Activated naive CD8-positive, alpha-beta T cell treated with anti-CD3 and anti-CD28 coated beads for 36 hours (primary cell): ENCODE measurements at regions not wholly inside any gene's neighbourhood (a gene's known extent, or its start where the extent isn't known, plus 50 kb on each side); places are given as distances from the start of the nearest gene placed in this dataset.

Source experiments
- DNase-seq: peaks from one replicate; pipeline ENCODE4 v3.0.0; 2021
- H3K27ac Mint-ChIP-seq: one replicate; pipeline ENCODE4 v1.8.0; 2022; ENCODE audit warnings: mild to moderate bottlenecking, moderate library complexity, mixed read lengths
- H3K27me3 Mint-ChIP-seq: one replicate; pipeline ENCODE4 v1.8.0; 2022; ENCODE audit warnings: mild to moderate bottlenecking, mixed read lengths
- H3K36me3 Mint-ChIP-seq: one replicate; pipeline ENCODE4 v1.8.0; 2021; ENCODE audit warnings: mild to moderate bottlenecking, mixed read lengths
- H3K4me1 Mint-ChIP-seq: one replicate; pipeline ENCODE4 v1.8.0; 2021; ENCODE audit warnings: mixed read lengths
- H3K4me3 Mint-ChIP-seq: one replicate; pipeline ENCODE4 v1.8.0; 2022; ENCODE audit warnings: mild to moderate bottlenecking, moderate library complexity, mixed read lengths
- H3K9me3 Mint-ChIP-seq: one replicate; pipeline ENCODE4 v1.8.0; 2022; ENCODE audit warnings: mixed read lengths

DNA sequence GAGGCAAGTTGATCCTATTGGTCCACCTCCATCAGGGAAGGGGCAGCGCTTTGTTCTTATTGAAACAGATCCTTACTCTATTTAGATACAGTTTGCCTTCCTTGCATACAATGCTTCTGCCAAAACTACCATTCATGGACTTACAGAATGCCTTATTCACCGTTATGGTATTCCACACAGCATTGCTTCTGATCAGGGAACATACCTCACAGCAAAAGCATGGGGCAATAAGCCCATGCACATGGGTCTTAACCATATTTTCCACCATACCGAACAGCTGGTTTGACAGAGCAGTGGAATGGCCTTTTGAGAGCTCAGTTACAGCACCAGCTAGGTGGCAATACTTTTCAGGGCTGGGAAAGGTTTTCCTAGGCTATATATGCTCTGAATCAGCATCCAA is 544.8 kb upstream of the ADGRL4 start:
- no peak for DNase-seq
- H3K27ac Mint-ChIP-seq = no peak overlapping the region
- H3K9me3 Mint-ChIP-seq = no peaks in the 10 kb centered on the region
- H3K36me3 Mint-ChIP-seq = no peaks in the 10 kb centered on the region
- no peaks in the 10 kb centered on the region for H3K4me1 Mint-ChIP-seq
- no peaks in the 10 kb centered on the region for H3K27me3 Mint-ChIP-seq
- no peak overlapping the region for H3K4me3 Mint-ChIP-seq

DNA sequence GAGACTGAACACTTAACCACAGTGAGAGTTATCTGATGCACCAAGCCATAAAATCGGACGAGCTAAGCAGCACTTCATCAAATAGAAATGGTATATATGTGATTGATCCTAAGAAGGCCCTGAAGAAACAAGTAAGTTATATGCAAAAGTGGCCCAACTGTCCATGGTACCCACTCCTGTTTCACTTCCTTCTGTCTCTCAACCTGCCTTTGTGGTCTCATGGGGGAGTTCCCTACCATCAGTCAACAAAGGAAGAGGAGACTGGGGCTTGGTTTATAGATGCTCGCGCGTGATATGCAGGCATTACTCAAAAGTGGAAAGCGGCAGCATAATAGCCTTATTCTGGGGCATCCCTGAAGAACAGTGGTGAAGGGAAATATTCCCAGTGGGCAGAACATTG is 543.9 kb upstream of the ADGRL4 start:
- no peak overlapping the region for H3K27ac Mint-ChIP-seq
- no peaks in the 10 kb centered on the region for H3K4me1 Mint-ChIP-seq
- H3K9me3 Mint-ChIP-seq = no peaks in the 10 kb centered on the region
- DNase-seq = no peak
- no peak overlapping the region for H3K4me3 Mint-ChIP-seq
- no peaks in the 10 kb centered on the region for H3K36me3 Mint-ChIP-seq
- H3K27me3 Mint-ChIP-seq = no peaks in the 10 kb centered on the region

DNA sequence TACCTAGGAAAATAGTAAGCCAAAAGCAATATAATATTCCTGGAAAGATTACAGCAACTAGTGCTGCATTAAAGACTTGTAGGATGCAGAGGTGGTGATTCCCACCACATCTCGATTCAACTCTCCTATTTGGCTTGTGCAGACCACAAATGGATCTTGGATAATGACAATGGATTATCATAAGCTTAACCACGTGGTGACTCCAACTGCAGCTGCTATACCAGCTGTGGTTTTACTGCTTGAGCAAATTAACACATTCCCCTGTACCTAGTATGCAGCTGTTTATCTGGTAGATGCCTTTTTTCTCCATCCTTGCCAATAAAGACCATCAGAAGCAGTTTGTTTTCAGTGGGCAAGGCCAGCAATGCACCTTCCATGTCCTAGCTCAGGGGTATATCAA is 542.7 kb upstream of the ADGRL4 start:
- Mint-ChIP-seq H3K4me3 (no peak overlapping the region), H3K27ac (no peak overlapping the region), H3K27me3 (no peaks in the 10 kb centered on the region), H3K9me3 (no peaks in the 10 kb centered on the region), H3K4me1 (no peaks in the 10 kb centered on the region), H3K36me3 (no peaks in the 10 kb centered on the region)
- DNase-seq = no peak

DNA sequence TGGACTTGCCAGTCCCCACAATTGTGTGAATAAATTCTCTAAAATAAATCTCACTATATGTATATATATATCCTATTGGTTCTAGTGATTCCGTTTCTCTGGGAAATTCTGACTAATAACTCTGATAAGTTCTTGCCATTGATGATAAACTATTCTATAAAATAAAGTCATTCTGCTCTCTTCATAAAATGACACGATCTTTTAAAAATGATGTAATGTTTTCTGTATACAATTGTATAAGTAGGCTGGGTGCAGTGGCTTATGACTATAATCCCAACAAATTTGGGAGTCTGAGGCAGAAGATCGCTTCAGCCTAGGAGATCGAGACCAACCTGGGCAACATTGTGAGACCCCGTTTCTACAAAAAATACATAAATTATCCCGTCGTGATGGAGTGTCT is 541.0 kb upstream of the ADGRL4 start:
- H3K27me3 Mint-ChIP-seq = no peaks in the 10 kb centered on the region
- H3K9me3 Mint-ChIP-seq = no peaks in the 10 kb centered on the region
- no peaks in the 10 kb centered on the region for H3K36me3 Mint-ChIP-seq
- H3K4me1 Mint-ChIP-seq = no peaks in the 10 kb centered on the region
- DNase-seq = no peak
- H3K27ac Mint-ChIP-seq = no peak overlapping the region
- H3K4me3 Mint-ChIP-seq = no peak overlapping the region

DNA sequence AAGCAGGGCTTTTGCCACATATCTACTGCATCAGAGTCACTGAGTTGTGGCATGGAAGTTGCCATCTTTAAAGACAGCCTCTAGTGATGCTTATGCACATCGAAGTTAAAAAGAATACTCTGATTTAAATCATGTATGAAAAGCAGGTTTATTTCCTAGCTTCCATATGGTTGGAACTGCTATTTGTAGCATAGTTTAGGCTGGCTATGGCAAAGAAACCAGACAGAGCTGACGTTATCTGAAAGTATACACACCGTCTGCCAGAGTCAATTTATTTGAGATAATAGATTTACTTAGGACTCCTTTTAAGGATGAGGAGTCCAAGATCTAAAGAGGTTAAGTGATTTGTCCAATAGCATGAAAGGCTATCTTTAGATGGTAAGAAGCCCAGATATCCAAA is 536.9 kb upstream of the ADGRL4 start:
- no peaks in the 10 kb centered on the region for H3K4me1 Mint-ChIP-seq
- no peaks in the 10 kb centered on the region for H3K27me3 Mint-ChIP-seq
- no peak overlapping the region for H3K27ac Mint-ChIP-seq
- no peaks in the 10 kb centered on the region for H3K36me3 Mint-ChIP-seq
- H3K4me3 Mint-ChIP-seq = no peak overlapping the region
- no peaks in the 10 kb centered on the region for H3K9me3 Mint-ChIP-seq
- DNase-seq = no peak

DNA sequence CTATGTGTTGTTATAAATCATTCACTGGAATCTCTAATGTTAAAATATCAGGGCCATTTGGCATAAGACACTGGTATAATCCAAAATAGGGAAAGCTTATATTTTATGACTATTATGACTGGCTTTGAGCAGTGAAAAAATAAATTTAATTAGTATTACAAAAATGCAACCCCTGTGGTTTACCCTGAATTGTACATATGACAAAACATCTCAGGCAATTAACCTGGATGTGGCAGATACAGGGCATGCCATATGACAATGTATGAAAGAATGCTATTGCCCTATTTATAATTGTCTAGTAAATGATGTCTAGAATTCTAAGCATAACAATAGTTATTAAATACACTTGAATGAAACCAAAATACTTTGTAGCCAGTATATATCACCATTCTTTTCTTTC is 532.5 kb upstream of the ADGRL4 start:
- Mint-ChIP-seq H3K4me3 (no peak overlapping the region), H3K36me3 (no peaks in the 10 kb centered on the region), H3K27me3 (no peaks in the 10 kb centered on the region), H3K9me3 (no peaks in the 10 kb centered on the region), H3K4me1 (no peaks in the 10 kb centered on the region), H3K27ac (no peak overlapping the region)
- DNase-seq = no peak

DNA sequence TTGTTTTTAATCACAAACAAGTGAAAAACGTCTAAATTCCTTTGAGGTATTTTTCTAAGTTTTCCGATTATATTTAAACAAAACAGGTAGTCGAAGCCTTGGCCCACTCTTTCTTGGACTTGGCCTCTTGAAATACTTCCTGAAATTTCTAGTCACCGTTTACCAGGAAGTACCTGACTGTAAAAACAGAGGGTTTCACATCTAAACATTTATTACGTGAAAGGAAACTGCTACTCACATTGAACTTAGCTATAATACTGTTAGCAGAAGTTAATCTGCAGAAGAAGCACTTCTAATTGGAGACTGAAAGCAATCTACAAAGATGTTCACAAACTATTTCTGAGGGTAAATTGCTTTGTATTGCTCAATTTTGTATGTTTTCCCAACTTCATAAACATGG is 526.0 kb upstream of the ADGRL4 start:
- Mint-ChIP-seq H3K27ac (no peak overlapping the region), H3K4me1 (no peaks in the 10 kb centered on the region), H3K36me3 (no peaks in the 10 kb centered on the region), H3K4me3 (no peak overlapping the region), H3K27me3 (no peaks in the 10 kb centered on the region), H3K9me3 (no peaks in the 10 kb centered on the region)
- no peak for DNase-seq

DNA sequence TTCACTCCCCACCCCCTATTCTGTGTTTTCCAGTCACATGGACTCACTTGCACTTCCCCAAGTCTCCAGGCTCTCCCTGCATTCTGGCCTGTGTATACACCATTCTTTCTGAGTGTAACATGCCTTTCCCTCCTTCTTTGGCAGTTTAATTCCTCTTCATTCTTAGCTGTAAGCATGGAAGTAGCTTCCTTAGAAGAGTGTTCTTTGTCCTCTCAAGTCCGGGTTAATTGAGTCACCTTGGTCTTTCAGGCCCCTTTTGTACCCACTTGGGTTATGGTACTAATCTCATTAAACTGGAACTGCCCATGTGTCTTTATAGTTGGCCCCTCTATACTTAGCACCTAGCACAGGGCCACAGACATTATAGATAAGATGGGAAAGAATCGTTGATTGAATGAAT is 525.3 kb upstream of the ADGRL4 start:
- H3K27ac Mint-ChIP-seq = no peak overlapping the region
- H3K4me3 Mint-ChIP-seq = no peak overlapping the region
- H3K4me1 Mint-ChIP-seq = no peaks in the 10 kb centered on the region
- no peaks in the 10 kb centered on the region for H3K27me3 Mint-ChIP-seq
- DNase-seq = no peak
- no peaks in the 10 kb centered on the region for H3K9me3 Mint-ChIP-seq
- no peaks in the 10 kb centered on the region for H3K36me3 Mint-ChIP-seq

DNA sequence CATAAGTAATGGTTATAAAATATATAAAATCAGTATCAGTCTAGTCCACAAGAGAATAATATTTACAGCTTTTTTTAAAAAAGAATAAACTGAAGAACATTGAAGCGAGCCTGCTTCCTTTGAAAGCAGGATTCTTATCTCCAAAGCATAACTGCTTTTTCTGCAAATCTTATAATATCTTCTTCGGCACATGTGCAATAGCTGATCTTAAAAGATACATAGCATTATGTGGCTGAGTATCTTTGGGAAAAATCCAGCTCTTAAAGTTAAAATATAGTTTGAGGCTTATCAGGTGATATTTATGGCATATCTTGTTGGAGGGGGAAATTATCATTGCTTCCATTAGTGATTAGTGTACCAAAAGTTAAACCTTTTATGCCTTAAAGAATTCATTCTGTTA is 523.9 kb upstream of the ADGRL4 start:
- no peak for DNase-seq
- H3K4me1 Mint-ChIP-seq = no peaks in the 10 kb centered on the region
- no peak overlapping the region for H3K4me3 Mint-ChIP-seq
- H3K36me3 Mint-ChIP-seq = no peaks in the 10 kb centered on the region
- no peak overlapping the region for H3K27ac Mint-ChIP-seq
- H3K27me3 Mint-ChIP-seq = no peaks in the 10 kb centered on the region
- no peaks in the 10 kb centered on the region for H3K9me3 Mint-ChIP-seq

DNA sequence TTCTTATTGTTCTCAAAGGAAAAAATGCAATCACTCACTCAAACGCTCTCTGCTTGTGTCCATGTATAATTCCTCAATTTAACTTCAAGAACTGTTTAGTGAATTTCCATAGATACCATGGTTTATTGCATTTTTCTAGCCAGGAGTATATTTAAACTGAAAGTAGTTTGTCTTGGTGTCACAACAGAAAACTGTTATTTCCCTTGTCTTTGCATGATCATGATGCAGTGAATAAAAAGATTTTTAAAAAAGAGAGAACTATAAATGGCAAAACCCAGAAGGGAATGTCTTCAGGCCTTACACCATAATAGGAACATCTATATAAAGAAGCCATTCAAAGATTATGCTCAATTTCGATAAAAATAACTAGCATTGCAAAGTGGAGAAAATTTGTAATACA is 523.5 kb upstream of the ADGRL4 start:
- no peak for DNase-seq
- Mint-ChIP-seq H3K27me3 (no peaks in the 10 kb centered on the region), H3K4me3 (no peak overlapping the region), H3K4me1 (no peaks in the 10 kb centered on the region), H3K9me3 (peaks cover 2% of the 10 kb centered on the region), H3K27ac (no peak overlapping the region), H3K36me3 (no peaks in the 10 kb centered on the region)

DNA sequence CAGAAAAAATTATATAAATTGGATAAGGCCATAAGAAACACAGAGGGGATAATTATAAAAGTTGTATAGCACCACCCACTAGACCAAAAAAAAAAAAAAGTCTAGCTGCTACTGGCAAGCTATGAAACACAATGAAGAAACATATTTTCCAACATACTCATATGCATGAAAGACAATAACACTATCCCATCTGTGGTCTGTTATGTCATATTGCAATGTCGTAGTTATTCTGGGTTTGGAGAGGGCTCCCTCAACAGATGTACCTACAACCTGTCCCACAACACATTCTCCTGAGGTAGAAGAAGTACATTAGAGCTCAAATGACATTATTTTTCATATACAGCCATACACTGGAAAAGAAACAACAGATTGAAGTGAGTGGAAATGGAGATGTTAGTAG is 517.6 kb upstream of the ADGRL4 start:
- Mint-ChIP-seq H3K27ac (no peak overlapping the region), H3K4me1 (no peaks in the 10 kb centered on the region), H3K4me3 (no peak overlapping the region), H3K27me3 (no peaks in the 10 kb centered on the region), H3K36me3 (no peaks in the 10 kb centered on the region), H3K9me3 (peaks cover 3% of the 10 kb centered on the region)
- no peak for DNase-seq

DNA sequence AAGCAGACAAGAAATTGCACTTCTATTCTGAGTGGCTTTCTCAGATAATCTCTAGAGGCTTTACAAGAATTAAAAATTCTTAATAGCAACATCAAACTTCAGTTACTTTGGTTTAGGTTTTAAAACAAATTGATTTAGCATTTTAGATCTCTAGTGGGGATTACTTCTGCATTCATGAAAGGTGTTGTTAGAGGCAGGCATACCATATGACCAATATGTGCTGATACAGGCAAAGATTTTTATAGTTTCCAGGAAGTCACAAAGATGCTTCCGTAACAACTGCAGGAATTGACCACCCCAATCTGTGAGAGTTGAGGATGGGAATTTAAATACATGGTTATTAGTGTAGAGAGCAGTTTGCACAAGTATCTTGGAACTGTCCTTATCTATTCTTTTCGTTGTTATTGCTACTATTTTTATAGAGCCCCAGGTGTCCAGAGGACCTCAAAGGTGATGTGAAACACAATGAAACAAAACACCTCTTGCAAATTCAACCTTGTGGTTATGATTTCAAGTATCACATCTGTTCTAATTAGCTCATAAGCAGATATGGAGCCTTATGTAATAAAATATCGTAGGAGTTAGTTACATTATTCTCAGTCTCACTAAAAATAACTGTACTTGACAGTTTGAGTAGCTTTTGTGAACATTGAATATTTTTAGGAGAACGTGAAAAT is 512.7 kb upstream of the ADGRL4 start:
- Mint-ChIP-seq H3K36me3 (no peaks in the 10 kb centered on the region), H3K27ac (no peak overlapping the region), H3K9me3 (peaks cover 4% of the 10 kb centered on the region), H3K4me1 (no peaks in the 10 kb centered on the region), H3K4me3 (no peak overlapping the region), H3K27me3 (no peaks in the 10 kb centered on the region)
- no peak for DNase-seq

DNA sequence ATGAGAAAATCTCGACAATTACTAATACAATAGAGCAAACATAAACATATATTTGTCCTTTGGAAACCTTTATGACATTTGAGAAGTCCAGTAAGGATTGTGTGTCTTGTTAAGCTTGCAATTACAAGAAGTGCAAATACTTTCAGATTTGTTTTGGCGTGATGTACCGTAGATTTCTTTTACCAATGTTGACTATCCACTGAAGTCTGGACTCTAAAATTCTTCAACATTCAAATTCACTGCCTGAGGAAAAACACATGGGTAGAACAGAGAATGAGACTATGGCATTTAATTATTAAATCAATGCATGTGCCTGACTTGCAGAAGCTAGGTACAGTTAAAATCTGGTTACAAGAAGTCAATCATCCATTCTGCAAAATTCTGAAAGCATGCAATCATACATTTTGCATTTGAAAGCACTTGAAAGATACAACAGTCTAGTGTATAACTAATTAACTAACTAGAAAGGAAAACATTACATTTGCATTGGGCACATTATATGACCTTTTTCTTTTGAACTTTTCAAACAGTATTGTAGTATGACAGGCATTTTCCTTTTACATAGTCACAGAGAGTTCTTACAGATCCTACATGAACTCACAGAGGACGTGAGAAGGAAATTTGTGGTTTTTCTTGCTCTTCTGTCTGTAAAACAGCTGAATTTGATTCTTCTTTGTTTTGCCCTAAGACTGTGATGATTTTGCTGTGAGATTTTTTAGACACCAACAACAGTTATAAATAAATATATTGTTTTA is 511.1 kb upstream of the ADGRL4 start:
- DNase-seq = no peak
- Mint-ChIP-seq H3K27ac (no peak overlapping the region), H3K36me3 (no peaks in the 10 kb centered on the region), H3K4me3 (no peak overlapping the region), H3K9me3 (peaks cover 2% of the 10 kb centered on the region), H3K4me1 (no peaks in the 10 kb centered on the region), H3K27me3 (no peaks in the 10 kb centered on the region)

DNA sequence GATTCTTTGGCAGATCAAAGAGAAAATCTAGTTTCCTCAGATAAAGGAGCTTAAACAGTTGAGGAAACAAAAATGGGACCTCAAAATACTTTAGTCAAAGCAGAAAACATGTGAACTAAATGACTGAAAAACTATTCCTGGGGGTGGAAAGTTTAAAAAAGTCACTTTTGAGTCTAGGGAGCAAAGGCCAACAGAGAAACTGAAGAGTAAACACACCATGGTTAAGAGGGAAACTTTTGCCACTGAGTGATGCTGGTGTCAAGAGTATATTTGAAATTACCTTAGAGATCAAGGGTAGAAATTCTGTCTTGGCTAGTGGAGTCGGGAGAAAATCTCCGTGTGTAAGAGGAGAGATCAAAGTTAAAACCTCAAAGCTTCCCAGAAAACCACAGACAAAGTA is 501.2 kb upstream of the ADGRL4 start:
- DNase-seq = no peak
- H3K4me3 Mint-ChIP-seq = no peak overlapping the region
- no peak overlapping the region for H3K27ac Mint-ChIP-seq
- no peaks in the 10 kb centered on the region for H3K27me3 Mint-ChIP-seq
- H3K9me3 Mint-ChIP-seq = no peaks in the 10 kb centered on the region
- no peaks in the 10 kb centered on the region for H3K4me1 Mint-ChIP-seq
- no peaks in the 10 kb centered on the region for H3K36me3 Mint-ChIP-seq

DNA sequence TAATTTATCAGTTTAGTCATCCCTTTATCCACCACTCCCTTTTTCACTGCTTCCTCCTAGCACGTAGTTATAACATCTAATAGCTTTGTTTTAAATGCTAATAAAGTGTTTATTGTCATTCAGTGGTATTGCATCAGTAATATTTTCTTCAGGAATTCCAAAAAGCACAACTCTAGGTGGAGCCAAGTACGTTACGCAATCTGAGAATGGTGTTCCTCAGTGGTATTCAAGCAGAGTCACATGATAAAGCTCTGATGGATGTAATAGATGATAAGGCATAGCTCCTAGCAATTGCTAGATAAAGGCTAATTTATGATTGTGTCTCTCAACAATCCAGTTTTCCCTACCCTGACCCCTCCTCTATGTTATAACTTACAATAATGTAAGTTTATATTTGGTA is 494.6 kb upstream of the ADGRL4 start:
- H3K4me3 Mint-ChIP-seq = no peak overlapping the region
- no peaks in the 10 kb centered on the region for H3K9me3 Mint-ChIP-seq
- DNase-seq = no peak
- H3K4me1 Mint-ChIP-seq = no peaks in the 10 kb centered on the region
- H3K27me3 Mint-ChIP-seq = no peaks in the 10 kb centered on the region
- H3K27ac Mint-ChIP-seq = no peak overlapping the region
- H3K36me3 Mint-ChIP-seq = no peaks in the 10 kb centered on the region

DNA sequence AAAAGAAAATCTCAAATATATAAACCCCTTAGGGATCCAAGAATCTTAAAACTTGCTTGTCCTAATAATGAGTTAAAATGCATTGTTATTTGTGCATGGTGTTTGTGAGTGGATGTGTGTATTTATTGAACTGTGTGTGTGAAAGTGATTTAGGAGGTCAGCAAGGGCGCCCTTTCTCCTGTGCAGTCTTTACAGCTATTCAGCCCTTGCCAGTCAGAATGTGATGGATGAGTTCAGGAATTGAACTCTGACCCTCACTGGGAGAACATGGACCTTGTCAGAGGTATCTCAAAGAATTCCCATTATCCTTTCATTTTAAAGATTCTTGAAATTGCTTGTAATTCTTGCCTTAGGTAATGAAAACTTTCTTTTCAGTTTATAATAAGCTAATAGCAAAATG is 493.0 kb upstream of the ADGRL4 start:
- H3K4me1 Mint-ChIP-seq = no peaks in the 10 kb centered on the region
- DNase-seq = no peak
- no peak overlapping the region for H3K4me3 Mint-ChIP-seq
- H3K9me3 Mint-ChIP-seq = no peaks in the 10 kb centered on the region
- H3K27ac Mint-ChIP-seq = no peak overlapping the region
- H3K36me3 Mint-ChIP-seq = no peaks in the 10 kb centered on the region
- no peaks in the 10 kb centered on the region for H3K27me3 Mint-ChIP-seq
